ENCODE measurements at regions not wholly inside any gene's neighbourhood (a gene's known extent, or its start where the extent isn't known, plus 50 kb on each side); places are given as distances from the start of the nearest gene placed in this dataset.

GRCh38 chr12:125853670-125854069, 788.4 kb downstream of the AACS start (continued):
- TF ChIP-seq PRDM15 (CRISPR knock-in tag; IDR thresholded peaks at IDR 0.05) (no peak), PRRX2 (CRISPR knock-in tag; IDR thresholded peaks at IDR 0.05) (no peak), SOX15 (CRISPR knock-in tag; IDR thresholded peaks at IDR 0.05) (no peak)
- TF ChIP-seq, protein P1, sequence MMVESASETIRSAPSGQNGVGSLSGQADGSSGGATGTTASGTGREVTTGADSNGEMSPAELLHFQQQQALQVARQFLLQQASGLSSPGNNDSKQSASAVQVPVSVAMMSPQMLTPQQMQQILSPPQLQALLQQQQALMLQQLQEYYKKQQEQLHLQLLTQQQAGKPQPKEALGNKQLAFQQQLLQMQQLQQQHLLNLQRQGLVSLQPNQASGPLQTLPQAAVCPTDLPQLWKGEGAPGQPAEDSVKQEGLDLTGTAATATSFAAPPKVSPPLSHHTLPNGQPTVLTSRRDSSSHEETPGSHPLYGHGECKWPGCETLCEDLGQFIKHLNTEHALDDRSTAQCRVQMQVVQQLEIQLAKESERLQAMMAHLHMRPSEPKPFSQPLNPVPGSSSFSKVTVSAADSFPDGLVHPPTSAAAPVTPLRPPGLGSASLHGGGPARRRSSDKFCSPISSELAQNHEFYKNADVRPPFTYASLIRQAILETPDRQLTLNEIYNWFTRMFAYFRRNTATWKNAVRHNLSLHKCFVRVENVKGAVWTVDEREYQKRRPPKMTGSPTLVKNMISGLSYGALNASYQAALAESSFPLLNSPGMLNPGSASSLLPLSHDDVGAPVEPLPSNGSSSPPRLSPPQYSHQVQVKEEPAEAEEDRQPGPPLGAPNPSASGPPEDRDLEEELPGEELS (CRISPR knock-in tag; IDR thresholded peaks at IDR 0.05): no peak

GRCh38 chr12:125856366-125856765, 791.1 kb downstream of the AACS start:
- CTCF ChIA-PET: no interaction called here
- H3K27me3 Mint-ChIP-seq (ENCODE audit: low read depth): peaks cover 3% of the 10 kb centered on the region
- DNase-seq (ENCODE audit: low spot score) (no peak), ATAC-seq (no peak)
- POLR2A ChIA-PET: no interaction called here
- H3K27ac Mint-ChIP-seq: no peak overlapping the region
- TF ChIP-seq CREB1 (CRISPR knock-in tag; IDR thresholded peaks at IDR 0.05) (no peak), ZNF121 (CRISPR knock-in tag; IDR thresholded peaks at IDR 0.05) (no peak), MXD4 (CRISPR knock-in tag; IDR thresholded peaks at IDR 0.05; ENCODE audit: borderline replicate concordance) (no peak)
- peaks cover 83% of the 10 kb centered on the region for H3K9me3 Mint-ChIP-seq
- no peak overlapping the region for H3K4me3 Mint-ChIP-seq
- H3K4me1 Mint-ChIP-seq: no peaks in the 10 kb centered on the region
- H3K36me3 Mint-ChIP-seq: peaks cover 76% of the 10 kb centered on the region

DNA sequence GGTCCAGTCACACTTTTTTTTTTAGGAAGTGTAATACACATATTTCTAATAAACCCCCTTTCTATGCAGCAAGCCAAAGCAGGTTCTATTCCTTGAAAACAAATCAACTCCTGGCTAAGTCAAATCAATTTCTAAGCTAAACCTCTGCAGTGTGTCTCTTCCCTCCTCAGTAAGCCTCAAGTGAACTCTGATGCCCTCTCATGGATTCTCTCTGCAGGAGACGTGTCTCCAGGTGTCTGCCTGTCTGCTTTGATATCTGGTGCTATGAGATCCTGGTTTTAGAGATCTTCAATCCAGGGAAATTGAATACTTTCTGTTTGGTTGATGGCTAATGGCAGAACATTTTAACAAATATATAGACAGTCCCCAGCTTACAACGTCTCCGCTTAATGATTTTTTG, 791.7 kb downstream of the AACS start:
- POLR2A ChIA-PET: no interaction called here
- no peak for ATAC-seq

GRCh38 chr12:125860672-125861288, 795.5 kb downstream of the AACS start:
- Mint-ChIP-seq H3K4me1 (no peaks in the 10 kb centered on the region), H3K27ac (no peak overlapping the region), H3K4me3 (no peak overlapping the region), H3K36me3 (peaks cover 72% of the 10 kb centered on the region), H3K9me3 (peaks cover 80% of the 10 kb centered on the region), H3K27me3 (ENCODE audit: low read depth) (peaks cover 7% of the 10 kb centered on the region)
- ChIA-PET POLR2A (no interaction called here), CTCF (no interaction called here)
- no peak for TF ChIP-seq USF1 (CRISPR knock-in tag; IDR thresholded peaks at IDR 0.05)
- no peak for TF ChIP-seq ARID4B (CRISPR knock-in tag; IDR thresholded peaks at IDR 0.05; ENCODE audit: borderline replicate concordance)
- TF ChIP-seq TCF7 (CRISPR knock-in tag; IDR thresholded peaks at IDR 0.05; ENCODE audit: low read depth): no peak
- no peak for TF ChIP-seq ZNF671 (CRISPR knock-in tag; IDR thresholded peaks at IDR 0.05)
- no peak for TF ChIP-seq ZNF219 (CRISPR knock-in tag; IDR thresholded peaks at IDR 0.05; ENCODE audit: borderline replicate concordance)
- ATAC-seq (no peak), DNase-seq (ENCODE audit: low spot score) (no peak)

More for the DNA sequence above, 791.7 kb downstream of the AACS start:
- DNase-seq (ENCODE audit: low spot score): no peak
- Mint-ChIP-seq H3K27ac (no peak overlapping the region), H3K27me3 (ENCODE audit: low read depth) (peaks cover 3% of the 10 kb centered on the region), H3K4me3 (no peak overlapping the region), H3K9me3 (peaks cover 78% of the 10 kb centered on the region), H3K4me1 (no peaks in the 10 kb centered on the region), H3K36me3 (peaks cover 72% of the 10 kb centered on the region)
- CTCF ChIA-PET: no interaction called here
- TF ChIP-seq ETV6 (CRISPR knock-in tag; IDR thresholded peaks at IDR 0.05): no peak
- TF ChIP-seq GABPB1 (CRISPR knock-in tag; IDR thresholded peaks at IDR 0.05): no peak
- TF ChIP-seq, protein P2, sequence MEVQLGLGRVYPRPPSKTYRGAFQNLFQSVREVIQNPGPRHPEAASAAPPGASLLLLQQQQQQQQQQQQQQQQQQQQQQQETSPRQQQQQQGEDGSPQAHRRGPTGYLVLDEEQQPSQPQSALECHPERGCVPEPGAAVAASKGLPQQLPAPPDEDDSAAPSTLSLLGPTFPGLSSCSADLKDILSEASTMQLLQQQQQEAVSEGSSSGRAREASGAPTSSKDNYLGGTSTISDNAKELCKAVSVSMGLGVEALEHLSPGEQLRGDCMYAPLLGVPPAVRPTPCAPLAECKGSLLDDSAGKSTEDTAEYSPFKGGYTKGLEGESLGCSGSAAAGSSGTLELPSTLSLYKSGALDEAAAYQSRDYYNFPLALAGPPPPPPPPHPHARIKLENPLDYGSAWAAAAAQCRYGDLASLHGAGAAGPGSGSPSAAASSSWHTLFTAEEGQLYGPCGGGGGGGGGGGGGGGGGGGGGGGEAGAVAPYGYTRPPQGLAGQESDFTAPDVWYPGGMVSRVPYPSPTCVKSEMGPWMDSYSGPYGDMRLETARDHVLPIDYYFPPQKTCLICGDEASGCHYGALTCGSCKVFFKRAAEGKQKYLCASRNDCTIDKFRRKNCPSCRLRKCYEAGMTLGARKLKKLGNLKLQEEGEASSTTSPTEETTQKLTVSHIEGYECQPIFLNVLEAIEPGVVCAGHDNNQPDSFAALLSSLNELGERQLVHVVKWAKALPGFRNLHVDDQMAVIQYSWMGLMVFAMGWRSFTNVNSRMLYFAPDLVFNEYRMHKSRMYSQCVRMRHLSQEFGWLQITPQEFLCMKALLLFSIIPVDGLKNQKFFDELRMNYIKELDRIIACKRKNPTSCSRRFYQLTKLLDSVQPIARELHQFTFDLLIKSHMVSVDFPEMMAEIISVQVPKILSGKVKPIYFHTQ (CRISPR knock-in tag; IDR thresholded peaks at IDR 0.05): no peak
- TF ChIP-seq CBFB (CRISPR knock-in tag; IDR thresholded peaks at IDR 0.05; ENCODE audit: low read depth): no peak
